ENCODE measurements at regions not wholly inside any gene's neighbourhood (a gene's known extent, or its start where the extent isn't known, plus 50 kb on each side); places are given as distances from the start of the nearest gene placed in this dataset.

GRCh38 chr5:101505891-101506570, 602.9 kb upstream of the ST8SIA4 start:
- Histone ChIP-seq H3K79me2 (ENCODE audit: control insufficient read depth, low read length) (no peaks in the 10 kb centered on the region), H3K4me1 (ENCODE audit: control insufficient read depth, low read length) (no peaks in the 10 kb centered on the region), H3K27ac (ENCODE audit: low read depth, low read length) (no peak overlapping the region), H3K9me3 (ENCODE audit: control insufficient read depth, insufficient read depth, low read length) (no peaks in the 10 kb centered on the region; the same call in 1 of the 2 replicates), H3K27me3 (ENCODE audit: control insufficient read depth, low read length) (no peaks in the 10 kb centered on the region), H3K36me3 (ENCODE audit: control insufficient read depth, low read length) (no peaks in the 10 kb centered on the region), H3K9me2 (replicated peaks; ENCODE audit: control insufficient read depth, low read length) (no peaks in the 10 kb centered on the region), H3K4me2 (ENCODE audit: low read length) (no peak overlapping the region), H4K20me1 (ENCODE audit: control insufficient read depth, insufficient read depth, low read depth, low read length) (no peaks in the 10 kb centered on the region), H3K4me3 (ENCODE audit: low read length) (no peak overlapping the region), H3F3A (ENCODE audit: control insufficient read depth, insufficient read depth) (no peaks in the 10 kb centered on the region)
- no peak for TF ChIP-seq CTCF (IDR thresholded peaks at IDR 0.05; ENCODE audit: low read depth, low read length, poor library complexity, severe bottlenecking)
- TF ChIP-seq EZH2phosphoT487 (IDR thresholded peaks at IDR 0.05; ENCODE audit: borderline replicate concordance, low read length), result no peak

DNA sequence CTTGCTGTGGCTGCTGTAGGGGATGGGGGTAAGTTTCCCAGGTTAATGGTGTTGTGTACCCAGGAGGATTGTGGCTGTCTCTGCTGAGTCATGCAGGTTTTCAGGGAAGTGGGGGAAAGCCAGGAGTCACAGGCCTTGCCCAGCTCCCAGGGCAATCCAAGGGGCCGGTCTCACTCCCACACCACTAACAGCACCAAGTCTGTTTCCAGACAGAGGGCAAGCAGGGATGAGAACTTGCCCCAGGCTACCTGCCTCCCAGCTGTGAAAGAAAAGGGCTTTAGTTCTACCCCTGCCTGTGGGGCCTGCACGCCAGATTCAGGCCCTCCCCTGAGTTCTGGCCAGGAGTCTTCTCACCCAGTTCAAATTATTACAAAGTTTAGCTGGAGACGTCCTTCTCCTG, 579.8 kb upstream of the ST8SIA4 start:
- Histone ChIP-seq H3K27me3 (ENCODE audit: control insufficient read depth, low read length) (no peaks in the 10 kb centered on the region), H3F3A (ENCODE audit: control insufficient read depth, insufficient read depth) (no peaks in the 10 kb centered on the region), H3K4me3 (ENCODE audit: low read length) (no peak overlapping the region), H3K36me3 (ENCODE audit: control insufficient read depth, low read length) (no peaks in the 10 kb centered on the region), H3K4me1 (ENCODE audit: control insufficient read depth, low read length) (no peaks in the 10 kb centered on the region), H3K9me2 (replicated peaks; ENCODE audit: control insufficient read depth, low read length) (no peaks in the 10 kb centered on the region), H3K27ac (ENCODE audit: low read depth, low read length) (no peak overlapping the region), H4K20me1 (ENCODE audit: control insufficient read depth, insufficient read depth, low read depth, low read length) (no peaks in the 10 kb centered on the region), H3K4me2 (ENCODE audit: low read length) (no peak overlapping the region), H3K9me3 (ENCODE audit: control insufficient read depth, insufficient read depth, low read length) (no peaks in the 10 kb centered on the region; the same call in 1 of the 2 replicates), H3K79me2 (ENCODE audit: control insufficient read depth, low read length) (no peaks in the 10 kb centered on the region)
- no peak for TF ChIP-seq EZH2phosphoT487 (IDR thresholded peaks at IDR 0.05; ENCODE audit: borderline replicate concordance, low read length)
- no peak for TF ChIP-seq CTCF (IDR thresholded peaks at IDR 0.05; ENCODE audit: low read depth, low read length, poor library complexity, severe bottlenecking)

DNA sequence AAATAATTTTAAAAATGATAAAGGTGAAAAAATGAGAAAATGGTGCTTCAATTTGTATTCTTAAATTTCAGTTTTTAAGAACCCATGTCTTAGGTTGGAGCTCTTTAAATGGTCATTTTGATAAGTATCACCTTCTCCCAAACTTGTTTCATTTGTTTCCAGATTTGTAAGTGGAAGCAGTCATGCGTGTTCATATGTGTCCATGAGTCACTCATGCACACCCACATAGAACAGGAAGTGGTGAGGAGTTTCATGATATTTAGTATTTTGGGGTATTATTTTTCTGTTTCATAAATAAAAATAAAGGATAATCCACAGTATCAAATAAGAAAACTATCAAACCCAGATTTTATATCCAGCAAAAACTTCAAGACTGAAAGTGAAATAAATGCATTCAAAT, 570.4 kb upstream of the ST8SIA4 start:
- H3K4me2 ChIP-seq (ENCODE audit: low read length), result no peak overlapping the region
- TF ChIP-seq CTCF (IDR thresholded peaks at IDR 0.05; ENCODE audit: low read depth, low read length, poor library complexity, severe bottlenecking) (no peak), EZH2phosphoT487 (IDR thresholded peaks at IDR 0.05; ENCODE audit: borderline replicate concordance, low read length) (no peak)
- no peaks in the 10 kb centered on the region for H3K9me2 ChIP-seq (replicated peaks; ENCODE audit: control insufficient read depth, low read length)
- no peak overlapping the region for H3K4me3 ChIP-seq (ENCODE audit: low read length)
- no peaks in the 10 kb centered on the region for H3K27me3 ChIP-seq (ENCODE audit: control insufficient read depth, low read length)
- no peaks in the 10 kb centered on the region for H3K79me2 ChIP-seq (ENCODE audit: control insufficient read depth, low read length)
- H3K4me1 ChIP-seq (ENCODE audit: control insufficient read depth, low read length), result peaks cover 5% of the 10 kb centered on the region
- H3F3A ChIP-seq (ENCODE audit: control insufficient read depth, insufficient read depth), result no peaks in the 10 kb centered on the region
- no peaks in the 10 kb centered on the region for H3K36me3 ChIP-seq (ENCODE audit: control insufficient read depth, low read length)
- no peak overlapping the region for H3K27ac ChIP-seq (ENCODE audit: low read depth, low read length)
- H3K9me3 ChIP-seq (ENCODE audit: control insufficient read depth, insufficient read depth, low read length), result no peaks in the 10 kb centered on the region
- H4K20me1 ChIP-seq (ENCODE audit: control insufficient read depth, insufficient read depth, low read depth, low read length), result no peaks in the 10 kb centered on the region

All from DOHH2 (cell line).